ENCODE measurements at regions not wholly inside any gene's neighbourhood (a gene's known extent, or its start where the extent isn't known, plus 50 kb on each side); places are given as distances from the start of the nearest gene placed in this dataset.

- TF ChIP-seq, protein P1, sequence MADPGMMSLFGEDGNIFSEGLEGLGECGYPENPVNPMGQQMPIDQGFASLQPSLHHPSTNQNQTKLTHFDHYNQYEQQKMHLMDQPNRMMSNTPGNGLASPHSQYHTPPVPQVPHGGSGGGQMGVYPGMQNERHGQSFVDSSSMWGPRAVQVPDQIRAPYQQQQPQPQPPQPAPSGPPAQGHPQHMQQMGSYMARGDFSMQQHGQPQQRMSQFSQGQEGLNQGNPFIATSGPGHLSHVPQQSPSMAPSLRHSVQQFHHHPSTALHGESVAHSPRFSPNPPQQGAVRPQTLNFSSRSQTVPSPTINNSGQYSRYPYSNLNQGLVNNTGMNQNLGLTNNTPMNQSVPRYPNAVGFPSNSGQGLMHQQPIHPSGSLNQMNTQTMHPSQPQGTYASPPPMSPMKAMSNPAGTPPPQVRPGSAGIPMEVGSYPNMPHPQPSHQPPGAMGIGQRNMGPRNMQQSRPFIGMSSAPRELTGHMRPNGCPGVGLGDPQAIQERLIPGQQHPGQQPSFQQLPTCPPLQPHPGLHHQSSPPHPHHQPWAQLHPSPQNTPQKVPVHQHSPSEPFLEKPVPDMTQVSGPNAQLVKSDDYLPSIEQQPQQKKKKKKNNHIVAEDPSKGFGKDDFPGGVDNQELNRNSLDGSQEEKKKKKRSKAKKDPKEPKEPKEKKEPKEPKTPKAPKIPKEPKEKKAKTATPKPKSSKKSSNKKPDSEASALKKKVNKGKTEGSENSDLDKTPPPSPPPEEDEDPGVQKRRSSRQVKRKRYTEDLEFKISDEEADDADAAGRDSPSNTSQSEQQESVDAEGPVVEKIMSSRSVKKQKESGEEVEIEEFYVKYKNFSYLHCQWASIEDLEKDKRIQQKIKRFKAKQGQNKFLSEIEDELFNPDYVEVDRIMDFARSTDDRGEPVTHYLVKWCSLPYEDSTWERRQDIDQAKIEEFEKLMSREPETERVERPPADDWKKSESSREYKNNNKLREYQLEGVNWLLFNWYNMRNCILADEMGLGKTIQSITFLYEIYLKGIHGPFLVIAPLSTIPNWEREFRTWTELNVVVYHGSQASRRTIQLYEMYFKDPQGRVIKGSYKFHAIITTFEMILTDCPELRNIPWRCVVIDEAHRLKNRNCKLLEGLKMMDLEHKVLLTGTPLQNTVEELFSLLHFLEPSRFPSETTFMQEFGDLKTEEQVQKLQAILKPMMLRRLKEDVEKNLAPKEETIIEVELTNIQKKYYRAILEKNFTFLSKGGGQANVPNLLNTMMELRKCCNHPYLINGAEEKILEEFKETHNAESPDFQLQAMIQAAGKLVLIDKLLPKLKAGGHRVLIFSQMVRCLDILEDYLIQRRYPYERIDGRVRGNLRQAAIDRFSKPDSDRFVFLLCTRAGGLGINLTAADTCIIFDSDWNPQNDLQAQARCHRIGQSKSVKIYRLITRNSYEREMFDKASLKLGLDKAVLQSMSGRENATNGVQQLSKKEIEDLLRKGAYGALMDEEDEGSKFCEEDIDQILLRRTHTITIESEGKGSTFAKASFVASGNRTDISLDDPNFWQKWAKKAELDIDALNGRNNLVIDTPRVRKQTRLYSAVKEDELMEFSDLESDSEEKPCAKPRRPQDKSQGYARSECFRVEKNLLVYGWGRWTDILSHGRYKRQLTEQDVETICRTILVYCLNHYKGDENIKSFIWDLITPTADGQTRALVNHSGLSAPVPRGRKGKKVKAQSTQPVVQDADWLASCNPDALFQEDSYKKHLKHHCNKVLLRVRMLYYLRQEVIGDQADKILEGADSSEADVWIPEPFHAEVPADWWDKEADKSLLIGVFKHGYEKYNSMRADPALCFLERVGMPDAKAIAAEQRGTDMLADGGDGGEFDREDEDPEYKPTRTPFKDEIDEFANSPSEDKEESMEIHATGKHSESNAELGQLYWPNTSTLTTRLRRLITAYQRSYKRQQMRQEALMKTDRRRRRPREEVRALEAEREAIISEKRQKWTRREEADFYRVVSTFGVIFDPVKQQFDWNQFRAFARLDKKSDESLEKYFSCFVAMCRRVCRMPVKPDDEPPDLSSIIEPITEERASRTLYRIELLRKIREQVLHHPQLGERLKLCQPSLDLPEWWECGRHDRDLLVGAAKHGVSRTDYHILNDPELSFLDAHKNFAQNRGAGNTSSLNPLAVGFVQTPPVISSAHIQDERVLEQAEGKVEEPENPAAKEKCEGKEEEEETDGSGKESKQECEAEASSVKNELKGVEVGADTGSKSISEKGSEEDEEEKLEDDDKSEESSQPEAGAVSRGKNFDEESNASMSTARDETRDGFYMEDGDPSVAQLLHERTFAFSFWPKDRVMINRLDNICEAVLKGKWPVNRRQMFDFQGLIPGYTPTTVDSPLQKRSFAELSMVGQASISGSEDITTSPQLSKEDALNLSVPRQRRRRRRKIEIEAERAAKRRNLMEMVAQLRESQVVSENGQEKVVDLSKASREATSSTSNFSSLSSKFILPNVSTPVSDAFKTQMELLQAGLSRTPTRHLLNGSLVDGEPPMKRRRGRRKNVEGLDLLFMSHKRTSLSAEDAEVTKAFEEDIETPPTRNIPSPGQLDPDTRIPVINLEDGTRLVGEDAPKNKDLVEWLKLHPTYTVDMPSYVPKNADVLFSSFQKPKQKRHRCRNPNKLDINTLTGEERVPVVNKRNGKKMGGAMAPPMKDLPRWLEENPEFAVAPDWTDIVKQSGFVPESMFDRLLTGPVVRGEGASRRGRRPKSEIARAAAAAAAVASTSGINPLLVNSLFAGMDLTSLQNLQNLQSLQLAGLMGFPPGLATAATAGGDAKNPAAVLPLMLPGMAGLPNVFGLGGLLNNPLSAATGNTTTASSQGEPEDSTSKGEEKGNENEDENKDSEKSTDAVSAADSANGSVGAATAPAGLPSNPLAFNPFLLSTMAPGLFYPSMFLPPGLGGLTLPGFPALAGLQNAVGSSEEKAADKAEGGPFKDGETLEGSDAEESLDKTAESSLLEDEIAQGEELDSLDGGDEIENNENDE (IDR thresholded peaks at IDR 0.05; ENCODE audit: insufficient replicate concordance, low read length), result no peak
- no peak for TF ChIP-seq RAD21 (IDR thresholded peaks at IDR 0.05 in 1 of 2, conservative IDR thresholded peaks at IDR 0.05 in 1 of 2; ENCODE audit: low read depth in 2 of 2, low read length in 2 of 2)
- TF ChIP-seq POLR2A (IDR thresholded peaks at IDR 0.05; ENCODE audit: control extremely low read depth in 1 of 2, low read depth in 2 of 2, low read length in 2 of 2), result no peak
- TF ChIP-seq BCL11A (IDR thresholded peaks at IDR 0.05; ENCODE audit: low read depth in 2 of 2, low read length in 2 of 2), result no peak
- no peak for TF ChIP-seq CHD1 (IDR thresholded peaks at IDR 0.05; ENCODE audit: low read depth, low read length)
- TF ChIP-seq SP2 (IDR thresholded peaks at IDR 0.05; ENCODE audit: low read length), result no peak
- TF ChIP-seq NANOG (IDR thresholded peaks at IDR 0.05; ENCODE audit: insufficient read depth, low read depth, low read length, poor library complexity, severe bottlenecking), result no peak
- no peak for TF ChIP-seq USF2 (IDR thresholded peaks at IDR 0.05; ENCODE audit: low read length)
- TF ChIP-seq KDM4A (IDR thresholded peaks at IDR 0.05; ENCODE audit: low read depth, low read length, severe bottlenecking), result no peak
- no peak for TF ChIP-seq PHF8 (conservative IDR thresholded peaks at IDR 0.05; ENCODE audit: low read depth, low read length)
- no peak for TF ChIP-seq JUND (IDR thresholded peaks at IDR 0.05; ENCODE audit: low read length)
These were observed 621.2 kb upstream of the CDH6 start (continued) for GRCh38 chr5:30572279-30572678.

All from H1 (cell line).